Endothelial cell (in vitro differentiated cells): ENCODE measurements at regions not wholly inside any gene's neighbourhood (a gene's known extent, or its start where the extent isn't known, plus 50 kb on each side); places are given as distances from the start of the nearest gene placed in this dataset.
A peak's percentile ranks its signal among the peaks of the same experiment; 100 is the strongest.

Experiments used
- DNase-seq: peaks from one replicate; pipeline ENCODE4 v3.0.0; 2021; ENCODE audit warnings: low spot score
- H3K27ac Mint-ChIP-seq: one replicate; pipeline ENCODE4 v1.8.0; 2021; ENCODE audit warnings: mixed read lengths, inconsistent platforms; ENCODE audit not compliant: unreplicated experiment
- H3K27me3 Mint-ChIP-seq: one replicate; pipeline ENCODE4 v1.8.0; 2021; ENCODE audit warnings: mild to moderate bottlenecking, moderate library complexity, mixed read lengths, inconsistent platforms; ENCODE audit not compliant: unreplicated experiment
- H3K36me3 Mint-ChIP-seq: one replicate; pipeline ENCODE4 v1.8.0; 2021; ENCODE audit warnings: mild to moderate bottlenecking, low read depth, mixed read lengths, inconsistent platforms; ENCODE audit not compliant: unreplicated experiment
- H3K4me1 Mint-ChIP-seq: one replicate; pipeline ENCODE4 v1.8.0; 2021; ENCODE audit warnings: mild to moderate bottlenecking, mixed read lengths, inconsistent platforms; ENCODE audit not compliant: unreplicated experiment
- H3K4me3 Mint-ChIP-seq: one replicate; pipeline ENCODE4 v1.8.0; 2021; ENCODE audit warnings: mild to moderate bottlenecking, mixed read lengths, inconsistent platforms; ENCODE audit not compliant: unreplicated experiment
- H3K9me3 Mint-ChIP-seq: one replicate; pipeline ENCODE4 v1.8.0; 2021; ENCODE audit warnings: mixed read lengths, inconsistent platforms; ENCODE audit not compliant: unreplicated experiment
- TF ChIP-seq, protein P1 (sequence below): fragments of 200-600 bp; sonication (generic); IDR thresholded peaks from one replicate; pipeline ENCODE4 v1.5.0; 2021; ENCODE audit warnings: antibody characterized with exemption; ENCODE audit not compliant: unreplicated experiment

- Mint-ChIP-seq H3K4me1 (peaks cover 3% of the 10 kb centered on the region), H3K4me3 (no peak overlapping the region), H3K36me3 (no peaks in the 10 kb centered on the region), H3K27me3 (peaks cover 1% of the 10 kb centered on the region), H3K9me3 (no peaks in the 10 kb centered on the region), H3K27ac (no peak overlapping the region)
- no peak for DNase-seq
- TF ChIP-seq, protein P1, sequence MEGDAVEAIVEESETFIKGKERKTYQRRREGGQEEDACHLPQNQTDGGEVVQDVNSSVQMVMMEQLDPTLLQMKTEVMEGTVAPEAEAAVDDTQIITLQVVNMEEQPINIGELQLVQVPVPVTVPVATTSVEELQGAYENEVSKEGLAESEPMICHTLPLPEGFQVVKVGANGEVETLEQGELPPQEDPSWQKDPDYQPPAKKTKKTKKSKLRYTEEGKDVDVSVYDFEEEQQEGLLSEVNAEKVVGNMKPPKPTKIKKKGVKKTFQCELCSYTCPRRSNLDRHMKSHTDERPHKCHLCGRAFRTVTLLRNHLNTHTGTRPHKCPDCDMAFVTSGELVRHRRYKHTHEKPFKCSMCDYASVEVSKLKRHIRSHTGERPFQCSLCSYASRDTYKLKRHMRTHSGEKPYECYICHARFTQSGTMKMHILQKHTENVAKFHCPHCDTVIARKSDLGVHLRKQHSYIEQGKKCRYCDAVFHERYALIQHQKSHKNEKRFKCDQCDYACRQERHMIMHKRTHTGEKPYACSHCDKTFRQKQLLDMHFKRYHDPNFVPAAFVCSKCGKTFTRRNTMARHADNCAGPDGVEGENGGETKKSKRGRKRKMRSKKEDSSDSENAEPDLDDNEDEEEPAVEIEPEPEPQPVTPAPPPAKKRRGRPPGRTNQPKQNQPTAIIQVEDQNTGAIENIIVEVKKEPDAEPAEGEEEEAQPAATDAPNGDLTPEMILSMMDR: no peak
Measured at GRCh38 chrX:80246271-80246670, 174.0 kb upstream of the TENT5D start.

DNA sequence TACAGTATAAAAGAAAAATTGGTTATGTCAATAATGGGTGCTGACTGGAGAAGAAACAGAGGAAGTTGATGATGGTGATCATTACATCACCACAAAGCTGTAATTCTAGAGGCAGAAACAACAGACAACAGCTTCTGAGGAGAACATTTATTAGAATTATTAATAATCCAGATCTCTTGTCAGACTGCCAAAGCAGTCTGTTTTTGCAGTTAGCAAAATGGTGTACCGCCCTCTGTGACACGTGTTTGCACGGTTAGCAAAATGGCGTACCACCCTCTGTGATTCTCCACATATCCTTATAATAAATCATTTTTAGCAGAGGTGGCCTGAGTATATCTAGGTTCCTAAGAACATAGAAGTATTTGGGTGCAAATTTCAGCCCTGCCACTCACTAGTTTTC is 154.0 kb upstream of the TENT5D start:
- no peaks in the 10 kb centered on the region for H3K9me3 Mint-ChIP-seq
- no peaks in the 10 kb centered on the region for H3K27me3 Mint-ChIP-seq
- no peak overlapping the region for H3K4me3 Mint-ChIP-seq
- TF ChIP-seq, protein P1: no peak
- DNase-seq: no peak
- no peaks in the 10 kb centered on the region for H3K36me3 Mint-ChIP-seq
- no peak overlapping the region for H3K27ac Mint-ChIP-seq
- H3K4me1 Mint-ChIP-seq: no peaks in the 10 kb centered on the region

DNA sequence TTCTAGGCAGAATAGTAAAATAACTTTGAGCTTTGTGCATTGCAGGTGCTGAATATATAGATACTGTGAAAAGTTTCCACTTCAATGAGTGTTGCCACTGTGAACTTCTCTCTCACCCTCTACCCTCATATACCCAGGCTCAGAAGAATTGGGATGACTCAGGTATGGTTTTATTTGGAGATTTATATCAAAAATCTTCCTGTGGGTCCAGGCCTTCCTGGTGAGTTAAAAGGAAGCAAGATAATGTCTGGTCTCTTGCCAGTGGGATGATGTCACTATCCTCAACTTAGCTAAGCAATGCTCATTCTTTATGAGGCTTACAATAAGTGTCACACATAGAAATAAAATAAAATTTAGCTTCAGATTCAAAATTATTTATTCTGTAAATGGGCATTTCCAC is 153.3 kb upstream of the TENT5D start:
- no peak for DNase-seq
- Mint-ChIP-seq H3K27me3 (no peaks in the 10 kb centered on the region), H3K4me1 (no peaks in the 10 kb centered on the region), H3K9me3 (no peaks in the 10 kb centered on the region), H3K27ac (no peak overlapping the region), H3K36me3 (no peaks in the 10 kb centered on the region), H3K4me3 (no peak overlapping the region)
- TF ChIP-seq, protein P1: no peak

GRCh38 chrX:80267790-80268189 is 152.5 kb upstream of the TENT5D start:
- H3K9me3 Mint-ChIP-seq: no peaks in the 10 kb centered on the region
- no peaks in the 10 kb centered on the region for H3K4me1 Mint-ChIP-seq
- TF ChIP-seq, protein P1: no peak
- no peak overlapping the region for H3K27ac Mint-ChIP-seq
- H3K27me3 Mint-ChIP-seq: no peaks in the 10 kb centered on the region
- DNase-seq: no peak
- H3K4me3 Mint-ChIP-seq: no peak overlapping the region
- H3K36me3 Mint-ChIP-seq: no peaks in the 10 kb centered on the region

DNA sequence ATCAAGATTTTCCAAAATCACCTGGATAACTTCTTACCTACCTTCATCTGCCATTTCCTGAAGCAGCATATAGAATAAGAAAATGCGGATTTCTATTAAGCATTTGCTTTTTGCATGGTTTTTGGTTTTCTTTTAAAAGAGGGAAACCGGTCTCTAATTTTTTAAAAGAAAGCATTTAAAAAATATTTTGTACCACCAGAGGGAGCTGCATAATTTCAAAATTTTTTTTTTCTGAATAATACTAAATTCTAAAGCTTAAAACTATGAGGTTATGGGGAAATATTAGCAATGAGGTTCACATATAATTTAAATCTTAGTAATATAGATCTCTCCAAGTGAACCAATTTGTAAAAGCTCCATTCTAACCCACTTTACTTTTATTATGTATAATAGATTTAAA is 137.7 kb upstream of the TENT5D start:
- peaks cover 1% of the 10 kb centered on the region for H3K27me3 Mint-ChIP-seq
- no peaks in the 10 kb centered on the region for H3K36me3 Mint-ChIP-seq
- TF ChIP-seq, protein P1: peak; percentile 70
- no peak for DNase-seq
- no peaks in the 10 kb centered on the region for H3K4me1 Mint-ChIP-seq
- no peaks in the 10 kb centered on the region for H3K9me3 Mint-ChIP-seq
- no peak overlapping the region for H3K4me3 Mint-ChIP-seq
- H3K27ac Mint-ChIP-seq: no peak overlapping the region
